ENCODE measurements at regions not wholly inside any gene's neighbourhood (a gene's known extent, or its start where the extent isn't known, plus 50 kb on each side); places are given as distances from the start of the nearest gene placed in this dataset.

GRCh38 chr9:79813258-79813638, 241.5 kb downstream of the TLE4 start (continued):
- TF ChIP-seq ZNF512 (tag; IDR thresholded peaks at IDR 0.05) (no peak), ZNF551 (CRISPR knock-in tag; IDR thresholded peaks at IDR 0.05) (no peak), BCL6 (CRISPR knock-in tag; IDR thresholded peaks at IDR 0.05) (no peak), ZFP1 (CRISPR knock-in tag; IDR thresholded peaks at IDR 0.05) (no peak)

- Histone ChIP-seq H4K20me1 (replicated peaks; ENCODE audit: control insufficient read depth, insufficient read depth, low read length) (no peaks in the 10 kb centered on the region), H3K4me1 (replicated peaks in 1 of 2; ENCODE audit: control insufficient read depth in 2 of 2, insufficient read depth in 2 of 2, low read length in 2 of 2) (no peaks in the 10 kb centered on the region), H3K9me1 (ENCODE audit: control insufficient read depth, insufficient read depth, low read length) (no peaks in the 10 kb centered on the region), H3K4me3 (no peak overlapping the region), H2AFZ (ENCODE audit: low read depth, low read length) (no peak overlapping the region), H3K27me3 (ENCODE audit: control insufficient read depth in 2 of 2, insufficient read depth in 2 of 2, low read length in 2 of 2) (no peaks in the 10 kb centered on the region), H3K9me3 (replicated peaks; ENCODE audit: control insufficient read depth, insufficient read depth, low read depth, low read length) (no peaks in the 10 kb centered on the region), H3K79me2 (ENCODE audit: control insufficient read depth, insufficient read depth, low read length) (no peaks in the 10 kb centered on the region), H3K4me2 (ENCODE audit: insufficient read depth, low read length) (no peak overlapping the region), H3K36me3 (ENCODE audit: control insufficient read depth, insufficient read depth, low read length) (no peaks in the 10 kb centered on the region), H3K27ac (ENCODE audit: extremely low read depth, low read depth, low read length) (no peak overlapping the region), H3K9ac (ENCODE audit: insufficient read depth in 1 of 2, low read depth in 2 of 2, low read length in 2 of 2) (no peak overlapping the region)
- ChIA-PET CTCF (ENCODE audit: low intra/inter-chr PET ratio) (no interaction called here), POLR2A (no interaction called here)
- BruUV-seq (replicated peaks), result no TSS peak
- TF ChIP-seq, protein P1, sequence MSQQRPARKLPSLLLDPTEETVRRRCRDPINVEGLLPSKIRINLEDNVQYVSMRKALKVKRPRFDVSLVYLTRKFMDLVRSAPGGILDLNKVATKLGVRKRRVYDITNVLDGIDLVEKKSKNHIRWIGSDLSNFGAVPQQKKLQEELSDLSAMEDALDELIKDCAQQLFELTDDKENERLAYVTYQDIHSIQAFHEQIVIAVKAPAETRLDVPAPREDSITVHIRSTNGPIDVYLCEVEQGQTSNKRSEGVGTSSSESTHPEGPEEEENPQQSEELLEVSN (IDR thresholded peaks at IDR 0.05; ENCODE audit: borderline replicate concordance in 1 of 2, extremely low read depth in 1 of 2, insufficient read depth in 1 of 2, insufficient read length in 1 of 2, low read depth in 1 of 2, low read length in 1 of 2, poor library complexity in 1 of 2, severe bottlenecking in 1 of 2), result no peak
- no peak for TF ChIP-seq XRCC3 (IDR thresholded peaks at IDR 0.05)
- no peak for TF ChIP-seq ZNF764 (CRISPR knock-in tag; IDR thresholded peaks at IDR 0.05; ENCODE audit: low read depth)
- TF ChIP-seq SMARCA4 (IDR thresholded peaks at IDR 0.05), result no peak
- TF ChIP-seq ZFX (CRISPR knock-in tag; IDR thresholded peaks at IDR 0.05), result no peak
- no peak for TF ChIP-seq ZC3H8 (IDR thresholded peaks at IDR 0.05)
- no peak for TF ChIP-seq RNF2 (IDR thresholded peaks at IDR 0.05)
- no peak for TF ChIP-seq POLR3G (IDR thresholded peaks at IDR 0.05; ENCODE audit: extremely low read depth, insufficient read length, insufficient replicate concordance)
- no peak for TF ChIP-seq PHF20 (IDR thresholded peaks at IDR 0.05; ENCODE audit: partially characterized antibody)
- intact Hi-C loops (cut with micrococcal nuclease), result no loop called here
- ATAC-seq (no peak), DNase-seq (ENCODE audit: extremely low read depth in 1 of 4, low spot score in 3 of 4) (no peak), FAIRE-seq (no peak)
- in situ Hi-C loops (cut with MboI), result no loop called here
- WGBS (ENCODE audit: insufficient coverage, low coverage, missing lambda C conversion rate), result 0% methylated on average over 8 of the region's 8 CpGs
Observed at GRCh38 chr9:79812507-79813257, 240.9 kb downstream of the TLE4 start.
